Stomach (tissue), 4 donors: ENCODE measurements at regions not wholly inside any gene's neighbourhood (a gene's known extent, or its start where the extent isn't known, plus 50 kb on each side); places are given as distances from the start of the nearest gene placed in this dataset.

ENCODE experiments used
- POLR2A ChIP-seq, 4 donors: fragments of 450-650 bp; IDR thresholded peaks; one replicate each; pipeline ENCODE4 v1.6.1; 2016; ENCODE audit warnings: antibody characterized with exemption in 4 of 4, control low read depth in 2 of 4, mild to moderate bottlenecking in 1 of 4, moderate library complexity in 1 of 4
- POLR2AphosphoS5 ChIP-seq, 3 donors: sonication (generic); formaldehyde crosslinking; IDR thresholded peaks; one replicate each; pipeline ENCODE4 v1.6.1; 2016; ENCODE audit warnings: antibody characterized with exemption in 3 of 3

GRCh38 chr2:106599540-106599939 is 112.4 kb downstream of the CD8B2 start:
- no peak for TF ChIP-seq POLR2A (IDR thresholded peaks at IDR 0.05)
- TF ChIP-seq POLR2AphosphoS5 (IDR thresholded peaks at IDR 0.05): no peak
